IMR-90 (cell line): ENCODE measurements at regions not wholly inside any gene's neighbourhood (a gene's known extent, or its start where the extent isn't known, plus 50 kb on each side); places are given as distances from the start of the nearest gene placed in this dataset.

ENCODE experiments used
- ATAC-seq: fragments of 200-7000 bp; cut with Tn5 transposase; 2 replicates; pipeline ENCODE4 v1.9.1; 2020; ENCODE audit warnings: low read depth, mild to moderate bottlenecking, moderate library complexity
- BruUV-seq: library from RNA; stranded (reverse); fragments of 400-500 nt; replicated peaks from 2 replicates; lab custom pipeline; 2021; lab: Mats Ljungman, UMichigan
- CTCF ChIA-PET: fragments of 300-600 bp; formaldehyde crosslinking; extraction: SDS; loops from one replicate; lab custom pipeline; 2021; ENCODE audit warnings: antibody characterized with exemption; lab: Yijun Ruan, JAX
- POLR2A ChIA-PET: fragments of 300-600 bp; sonication (Branson Sonifier 250); formaldehyde crosslinking; loops from one replicate; lab custom pipeline; 2022; ENCODE audit warnings: antibody characterized with exemption; ENCODE audit not compliant: unreplicated experiment; lab: Charles Lee
- DNase-seq: peaks from one replicate; pipeline ENCODE4 v3.0.0; 2013
- H2AFZ ChIP-seq: replicated peaks from 2 replicates; pipeline ENCODE3; 2013; ENCODE audit warnings: low read length, mild to moderate bottlenecking; ENCODE audit not compliant: poor library complexity
- H2AK5ac ChIP-seq: 2 replicates; pipeline ENCODE4 v1.6.1; 2013; ENCODE audit warnings: low read depth, low read length, inconsistent platforms
- H2AK9ac ChIP-seq: replicated peaks from 2 replicates; pipeline ENCODE3; 2013; ENCODE audit warnings: mild to moderate bottlenecking, low read depth, low read length, moderate library complexity; ENCODE audit not compliant: poor library complexity
- H2BK120ac ChIP-seq: 2 replicates; pipeline ENCODE4 v1.6.1; 2013; ENCODE audit warnings: low read depth, low read length, inconsistent platforms
- H2BK15ac ChIP-seq: 3 replicates; pipeline ENCODE4 v1.6.1; 2013; ENCODE audit warnings: low read depth, low read length, inconsistent platforms
- H2BK20ac ChIP-seq: 2 replicates; pipeline ENCODE4 v1.6.1; 2013; ENCODE audit warnings: low read depth, mild to moderate bottlenecking, inconsistent platforms, low read length, moderate library complexity
- H2BK5ac ChIP-seq: 2 replicates; pipeline ENCODE4 v1.6.1; 2013; ENCODE audit warnings: mild to moderate bottlenecking, low read depth, low read length, inconsistent platforms; ENCODE audit not compliant: poor library complexity, severe bottlenecking
- H3K14ac ChIP-seq: replicated peaks from 2 replicates; pipeline ENCODE4 v1.6.1; 2013; ENCODE audit warnings: low read depth, low read length, inconsistent platforms
- H3K18ac ChIP-seq: 2 replicates; pipeline ENCODE4 v1.6.1; 2013; ENCODE audit warnings: low read depth, low read length, control low read depth
- H3K23ac ChIP-seq: 2 replicates; pipeline ENCODE4 v1.6.1; 2013; ENCODE audit warnings: low read depth, low read length, inconsistent platforms
- H3K27ac ChIP-seq: 2 replicates; pipeline ENCODE4 v1.5.1; 2013; ENCODE audit warnings: mild to moderate bottlenecking, control low read depth, low read length; ENCODE audit not compliant: insufficient read depth
- H3K27me3 ChIP-seq: 2 replicates; pipeline ENCODE4 v1.6.1; 2013; ENCODE audit warnings: low read length; ENCODE audit not compliant: control insufficient read depth, insufficient read depth
- H3K36me3 ChIP-seq: 2 replicates; pipeline ENCODE4 v1.6.1; 2013; ENCODE audit warnings: low read length, mixed read lengths; ENCODE audit not compliant: control insufficient read depth, insufficient read depth
- H3K4ac ChIP-seq: 2 replicates; pipeline ENCODE4 v1.6.1; 2013; ENCODE audit warnings: low read depth, low read length, inconsistent platforms
- H3K4me1 ChIP-seq: 2 replicates; pipeline ENCODE4 v1.6.1; 2013; ENCODE audit warnings: low read length, mixed read lengths; ENCODE audit not compliant: control insufficient read depth, insufficient read depth
- H3K4me2 ChIP-seq: 2 replicates; pipeline ENCODE4 v1.6.1; 2013; ENCODE audit warnings: low read depth, mild to moderate bottlenecking, control low read depth, low read length, moderate library complexity
- H3K4me3 ChIP-seq: 2 replicates; pipeline ENCODE4 v1.5.1; 2013; ENCODE audit warnings: low read depth, mild to moderate bottlenecking, control low read depth, low read length, moderate library complexity; ENCODE audit not compliant: insufficient read depth
- H3K56ac ChIP-seq: 2 replicates; pipeline ENCODE4 v1.6.1; 2013; ENCODE audit warnings: low read length, inconsistent platforms; ENCODE audit not compliant: insufficient read depth; ENCODE audit errors: extremely low read depth
- H3K79me1 ChIP-seq, 2 experiments: 2 replicates each; pipeline ENCODE4 v1.6.1; 2013; ENCODE audit warnings: low read length in 2 of 2, inconsistent platforms in 1 of 2, low read depth in 1 of 2
- H3K9ac ChIP-seq: 2 replicates; pipeline ENCODE4 v1.6.1; 2013; ENCODE audit warnings: low read depth, low read length, control low read depth
- H3K9me1 ChIP-seq: 2 replicates; pipeline ENCODE4 v1.6.1; 2013; ENCODE audit warnings: low read length, inconsistent platforms; ENCODE audit not compliant: insufficient read depth
- H3K9me3 ChIP-seq: 2 replicates; pipeline ENCODE4 v1.6.1; 2013; ENCODE audit warnings: low read length; ENCODE audit not compliant: control insufficient read depth, insufficient read depth
- H4K20me1 ChIP-seq: 2 replicates; pipeline ENCODE4 v1.6.1; 2013; ENCODE audit warnings: low read length, inconsistent platforms; ENCODE audit not compliant: insufficient read depth
- H4K5ac ChIP-seq: 2 replicates; pipeline ENCODE4 v1.6.1; 2013; ENCODE audit warnings: mild to moderate bottlenecking, low read depth, low read length, control low read depth
- H4K8ac ChIP-seq, 2 experiments: 2 replicates each; pipeline ENCODE4 v1.6.1; 2013; ENCODE audit warnings: low read depth in 2 of 2, low read length in 2 of 2, control low read depth in 1 of 2, inconsistent platforms in 1 of 2
- H4K91ac ChIP-seq: 2 replicates; pipeline ENCODE4 v1.6.1; 2013; ENCODE audit warnings: low read depth, low read length, inconsistent platforms; ENCODE audit not compliant: insufficient read depth
- BHLHE40 ChIP-seq: fragments of 150-350 bp; IDR thresholded peaks from 2 replicates; pipeline ENCODE4 v1.6.1; 2016; ENCODE audit warnings: mild to moderate bottlenecking, low read depth, low read length
- FOS ChIP-seq: fragments of 150-350 bp; IDR thresholded peaks from 2 replicates; pipeline ENCODE4 v1.6.1; 2016; ENCODE audit warnings: low read depth, low read length
- MAFK ChIP-seq: IDR thresholded peaks from 2 replicates; pipeline ENCODE4 v1.6.1; 2012; ENCODE audit warnings: low read depth, low read length, improper control_type of control experiment
- NFE2L2 ChIP-seq: fragments of 150-350 bp; IDR thresholded peaks from 2 replicates; pipeline ENCODE4 v1.6.1; 2016; ENCODE audit warnings: low read depth, mild to moderate bottlenecking, low read length
- RAD21 ChIP-seq: IDR thresholded peaks from 2 replicates; pipeline ENCODE4 v1.6.1; 2012; ENCODE audit warnings: low read length, improper control_type of control experiment
- RCOR1 ChIP-seq: IDR thresholded peaks from 2 replicates; pipeline ENCODE4 v1.6.1; 2012; ENCODE audit warnings: mild to moderate bottlenecking, low read length, improper control_type of control experiment; ENCODE audit not compliant: insufficient replicate concordance
- WGBS, 2 experiments: methylation state at CpG; one replicate each; pipeline versions ENCODE4 v1.1.5 to v1.1.7; 2013; ENCODE audit warnings: missing lambda C conversion rate in 2 of 2; ENCODE audit not compliant: insufficient read length in 1 of 2; ENCODE audit errors: extremely low coverage in 2 of 2; 5-methylcytosine and 5-hydroxymethylcytosine counted together
- dilution Hi-C: fragments of 300-500 bp; cut with HindIII; formaldehyde crosslinking; loops from one replicate; pipeline ENCODE4 v1.14.3; 2018; ENCODE audit warnings: low sequenced_read_pairs; ENCODE audit not compliant: unreplicated experiment
- in situ Hi-C: fragments of 300-500 bp; cut with MboI; formaldehyde crosslinking; loops from 3 replicates; pipeline ENCODE4 v1.14.3; 2019; ENCODE audit warnings: low sequenced_read_pairs, inconsistent platforms, mixed read lengths
- intact Hi-C: fragments of 100-400 bp; cut with micrococcal nuclease; formaldehyde crosslinking; loops from 2 replicates; pipeline ENCODE4 v1.10.0; 2022

DNA sequence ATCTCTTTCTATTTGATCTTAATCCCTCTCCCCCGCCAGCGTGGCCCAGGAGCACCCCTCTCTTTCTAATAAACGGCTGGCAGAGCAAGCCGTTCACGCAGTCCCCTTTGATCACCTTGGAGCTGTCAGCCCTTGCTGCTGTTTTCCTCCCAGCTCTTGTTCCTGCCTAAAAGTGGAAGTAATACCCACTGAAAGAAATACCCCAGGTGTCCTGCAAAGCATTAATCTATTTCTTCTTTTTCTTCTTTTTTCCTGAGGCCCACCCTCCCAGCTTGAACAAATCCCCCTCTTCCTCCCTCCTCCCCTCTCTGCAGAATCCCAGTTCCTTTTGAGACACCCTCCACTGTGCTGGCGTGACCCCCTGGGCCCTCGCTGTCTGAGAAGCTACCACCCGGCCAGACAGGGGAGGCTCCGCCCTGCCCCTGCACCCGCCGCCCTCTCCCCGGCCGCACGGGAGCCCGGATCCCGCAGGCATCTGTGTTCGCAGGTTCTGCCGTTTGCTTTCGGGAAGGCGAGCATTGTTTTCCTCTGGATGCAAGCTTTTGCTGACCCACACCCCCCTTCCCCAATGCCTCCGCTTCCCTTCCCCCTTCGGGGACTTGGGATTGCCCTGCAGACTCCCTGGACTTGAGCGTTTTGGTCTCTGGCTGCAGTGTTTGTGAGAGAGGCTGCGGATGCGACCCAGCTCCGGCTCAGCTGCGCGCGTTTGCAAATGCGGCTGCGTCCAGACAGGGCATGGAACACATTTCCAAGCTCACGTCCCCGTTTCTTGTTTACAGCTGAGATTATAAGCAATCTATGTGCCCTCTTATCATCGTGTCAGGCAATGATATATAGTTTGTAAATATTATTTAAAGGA lies 631.5 kb downstream of the NYAP2 start:
- Histone ChIP-seq H3K23ac (peak overlapping the region; percentile 84), H2AK5ac (peak overlapping the region; percentile 7; the same call in 1 of the 2 replicates), H3K4ac (peak overlapping the region; percentile 87), H4K8ac (peak overlapping the region; percentile 68 to 76), H3K9me3 (no peaks in the 10 kb centered on the region), H3K18ac (peak overlapping the region; percentile 83), H3K36me3 (no peaks in the 10 kb centered on the region), H2AK9ac (peak overlapping the region; percentile 38), H3K14ac (peak overlapping the region; percentile 61), H3K27me3 (no peaks in the 10 kb centered on the region), H3K4me1 (peaks cover 6% of the 10 kb centered on the region), H3K27ac (peak overlapping the region; percentile 89), H3K9ac (peak overlapping the region; percentile 86), H2BK120ac (peak overlapping the region; percentile 95), H3K4me3 (peak overlapping the region; percentile 52), H4K91ac (peak overlapping the region; percentile 84), H3K56ac (peak overlapping the region; percentile 75), H2BK15ac (peak overlapping the region; percentile 22; the same call in 1 of the 3 replicates), H3K4me2 (peak overlapping the region; percentile 79), H4K20me1 (no peaks in the 10 kb centered on the region), H3K9me1 (no peaks in the 10 kb centered on the region), H3K79me1 (no peaks in the 10 kb centered on the region), H2BK20ac (peak overlapping the region; percentile 86), H4K5ac (peak overlapping the region; percentile 75), H2BK5ac (peak overlapping the region; percentile 69), H2AFZ (peak overlapping the region; percentile 95)
- 0% methylated on average over 9 of the region's 34 CpGs; no CpG with 5 or more reads in 1 of the 2 experiments for WGBS, 2 experiments
- intact Hi-C loops (loop anchor here (2.0 to 5.0 kb wide), 6 partner anchors 86 to 766 kb away; no protein-coding TSS in a partner anchor), dilution Hi-C loops (no loop called here), in situ Hi-C loops (no loop called here)
- ChIA-PET CTCF (interaction anchor here (0.6 to 1.0 kb wide), 2 partner anchors 83 to 771 kb away, joined by 3 read pairs; no protein-coding TSS in a partner anchor), POLR2A (no interaction called here)
- DNase-seq: peak; percentile 69
- TF ChIP-seq FOS (no peak), RAD21 (peak; percentile 33), RCOR1 (no peak), BHLHE40 (peak; percentile 83), MAFK (no peak), NFE2L2 (no peak)
- no TSS peak for BruUV-seq
- ATAC-seq: peak; percentile 92
